Frontal cortex (tissue), 3 donors: ENCODE measurements at regions not wholly inside any gene's neighbourhood (a gene's known extent, or its start where the extent isn't known, plus 50 kb on each side); places are given as distances from the start of the nearest gene placed in this dataset.
"Not testable (repeated sequence)": the region's sequence is repeated elsewhere in the genome, so short reads cannot be mapped to it uniquely, and the experiment has no call there.

Source experiments
- DNase-seq, 2 donors: peaks; one replicate each; pipeline ENCODE4 v3.0.0; 2012; ENCODE audit warnings: low spot score in 2 of 2
- FAIRE-seq: peaks from 2 replicates; lab custom pipeline; 2012; peaks lifted over from hg19 to GRCh38; lab: Jason Lieb, UNC
- donor health status: control.
- donor health status: control.
- donor health status: control.

DNA sequence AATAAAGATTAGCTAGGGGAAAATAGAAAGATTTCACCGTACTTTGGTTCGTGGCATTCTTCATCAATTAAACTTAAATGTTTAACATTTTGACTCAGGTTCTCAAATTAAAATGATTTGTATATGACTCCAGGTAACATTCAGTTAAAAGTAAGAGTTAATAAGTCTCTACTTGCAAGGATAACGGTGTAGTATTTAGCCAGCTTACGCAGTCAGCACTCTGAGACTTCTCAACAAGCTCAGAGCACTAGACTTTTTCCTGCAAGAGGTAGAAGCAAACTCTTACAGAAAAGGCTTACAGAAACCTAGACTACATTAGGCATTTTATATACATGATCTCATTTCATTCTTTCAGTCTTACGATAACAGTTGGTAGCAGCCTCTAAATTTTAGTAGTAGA lies 96.4 kb upstream of the PPARGC1A start:
- FAIRE-seq, result no peak
- no peak for DNase-seq

DNA sequence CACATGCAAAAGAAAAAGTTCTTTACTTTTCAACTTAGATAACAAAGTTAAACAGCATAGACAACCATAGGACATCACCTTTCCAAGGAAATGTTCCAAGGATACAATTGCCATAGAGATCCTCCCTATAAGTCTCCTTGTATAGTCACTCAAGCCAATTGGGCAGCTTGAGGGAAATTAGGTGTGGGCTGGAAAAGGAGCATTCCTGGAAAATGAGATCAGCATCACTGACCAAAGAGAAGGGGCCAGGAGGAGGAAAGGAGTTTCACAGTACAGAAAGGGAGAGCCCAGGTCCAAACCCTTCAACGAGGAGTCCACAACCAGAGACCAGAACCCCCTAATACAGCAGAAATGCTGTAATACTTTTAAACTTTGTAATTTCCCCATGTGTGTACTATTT lies 91.5 kb upstream of the PPARGC1A start:
- DNase-seq (no peak), FAIRE-seq (no peak)

DNA sequence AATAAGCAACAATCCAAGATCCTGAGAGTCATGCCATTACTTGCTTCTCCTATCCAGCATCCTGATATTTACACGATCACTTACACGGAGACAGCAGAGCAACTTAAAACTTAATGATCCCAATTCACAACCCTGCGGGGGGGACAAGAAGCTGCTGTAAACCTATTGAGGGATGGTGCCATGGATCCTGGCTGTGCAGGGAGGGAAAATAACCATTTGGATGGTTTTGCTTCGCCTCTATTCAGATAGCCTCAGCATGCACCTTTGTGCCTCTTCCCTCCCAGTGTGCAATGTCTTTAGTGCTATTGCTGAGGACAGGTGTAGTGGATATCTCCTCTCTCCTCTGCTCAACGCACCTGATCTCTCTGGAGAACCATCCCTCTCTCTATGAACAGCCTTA lies 89.7 kb upstream of the PPARGC1A start:
- DNase-seq (no peak), FAIRE-seq (no peak)

DNA sequence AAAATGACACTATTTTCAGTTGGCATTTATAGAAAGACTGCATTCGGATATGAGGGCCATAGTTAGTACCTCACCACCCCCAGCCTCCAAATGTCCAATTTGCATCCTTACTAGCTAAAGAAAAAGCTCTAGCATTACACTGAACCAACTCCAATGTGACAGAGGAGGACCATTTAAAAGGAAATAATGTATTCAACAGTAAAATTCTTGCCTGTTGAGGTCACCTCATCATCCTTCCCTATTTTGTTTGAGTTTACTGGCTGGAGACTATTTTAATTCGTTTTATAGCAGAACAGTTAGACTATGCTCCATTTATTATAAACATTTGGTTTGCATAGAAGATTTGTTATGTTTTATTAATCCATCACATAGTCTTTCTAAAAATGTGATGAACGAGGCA lies 88.2 kb upstream of the PPARGC1A start:
- DNase-seq (no peak), FAIRE-seq (no peak)

GRCh38 chr4:23976423-23976822 lies 86.6 kb upstream of the PPARGC1A start:
- DNase-seq, result no peak

DNA sequence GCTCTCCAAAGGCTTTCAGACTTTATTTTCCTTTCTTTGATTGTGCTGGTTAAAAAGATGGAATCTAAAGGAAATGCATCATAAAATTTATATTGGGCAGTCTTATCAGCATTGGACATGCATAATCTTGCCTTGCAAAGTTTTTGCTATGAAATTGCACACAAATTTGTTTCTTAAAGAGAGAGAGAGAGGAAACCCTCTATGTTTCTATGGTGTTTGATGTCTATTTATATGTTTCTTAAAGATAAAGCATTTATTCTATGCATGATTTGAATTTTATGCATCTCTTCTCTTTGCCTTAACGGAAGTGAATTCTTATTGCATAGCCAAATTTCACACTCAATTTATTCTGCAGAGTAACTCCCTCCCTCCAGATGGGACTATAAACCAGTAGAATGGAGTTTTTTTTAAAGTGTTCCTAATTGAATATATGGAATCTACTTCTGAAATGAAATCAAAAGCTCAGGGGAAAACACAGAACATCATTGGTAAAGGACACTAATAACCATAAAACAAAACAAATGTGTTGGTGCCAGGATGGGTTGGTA lies 83.5 kb upstream of the PPARGC1A start:
- no peak for FAIRE-seq
- DNase-seq, result no peak

More at GRCh38 chr4:23976423-23976822, 86.6 kb upstream of the PPARGC1A start:
- no peak for FAIRE-seq

DNA sequence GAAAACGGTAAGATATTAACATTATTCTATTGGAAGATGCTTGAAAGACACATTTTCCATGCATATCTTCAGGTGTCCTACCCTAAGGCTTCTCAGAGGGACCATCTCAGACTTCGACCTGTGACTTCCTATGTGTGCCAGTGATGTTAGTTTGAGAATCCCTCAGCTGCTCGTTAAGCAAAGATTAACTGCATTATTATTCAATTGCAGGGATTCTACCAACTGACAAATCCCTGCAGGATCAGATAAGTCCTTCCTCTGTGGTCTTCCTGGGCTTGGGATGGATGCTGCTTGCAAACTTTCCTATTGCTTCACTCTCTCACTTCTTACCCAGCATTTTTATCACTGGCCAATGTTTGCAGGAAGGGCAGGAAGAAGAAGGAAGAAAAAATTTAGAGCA lies 83.0 kb upstream of the PPARGC1A start:
- DNase-seq, result no peak
- no peak for FAIRE-seq

- DNase-seq, result no peak
- no peak for FAIRE-seq
These were observed 82.3 kb upstream of the PPARGC1A start for GRCh38 chr4:23972187-23972586.

DNA sequence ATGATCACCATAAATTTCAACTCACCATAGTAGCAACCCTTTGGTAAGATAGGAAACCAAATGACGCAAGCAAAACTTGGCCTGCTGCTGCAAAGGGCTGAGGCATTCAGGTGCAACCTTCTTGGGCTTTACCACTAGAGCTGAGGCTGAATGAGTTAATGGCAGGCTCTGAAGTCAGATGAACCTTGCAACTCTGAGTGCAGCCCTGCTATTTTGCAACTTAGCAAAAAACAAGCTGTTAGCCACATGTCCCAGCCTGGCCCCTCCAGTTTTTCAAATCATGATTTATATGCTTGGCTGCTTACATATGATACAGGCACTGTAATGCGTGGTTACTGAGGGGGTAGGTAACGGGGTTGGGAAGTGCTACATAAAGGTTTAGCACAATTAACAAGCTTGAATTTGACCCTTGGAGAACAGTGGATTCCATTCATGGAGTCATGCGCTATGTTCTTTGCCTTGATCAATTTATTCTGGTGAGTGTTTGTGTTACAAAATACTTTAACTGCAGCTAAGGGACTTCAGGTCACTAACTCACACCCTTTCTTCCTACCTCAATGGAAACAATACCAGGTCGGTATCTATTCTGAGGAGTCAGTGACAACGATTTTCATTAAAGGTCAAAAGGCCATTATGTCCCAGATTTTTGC lies 80.5 kb upstream of the PPARGC1A start:
- FAIRE-seq, result no peak
- DNase-seq, result no peak

DNA sequence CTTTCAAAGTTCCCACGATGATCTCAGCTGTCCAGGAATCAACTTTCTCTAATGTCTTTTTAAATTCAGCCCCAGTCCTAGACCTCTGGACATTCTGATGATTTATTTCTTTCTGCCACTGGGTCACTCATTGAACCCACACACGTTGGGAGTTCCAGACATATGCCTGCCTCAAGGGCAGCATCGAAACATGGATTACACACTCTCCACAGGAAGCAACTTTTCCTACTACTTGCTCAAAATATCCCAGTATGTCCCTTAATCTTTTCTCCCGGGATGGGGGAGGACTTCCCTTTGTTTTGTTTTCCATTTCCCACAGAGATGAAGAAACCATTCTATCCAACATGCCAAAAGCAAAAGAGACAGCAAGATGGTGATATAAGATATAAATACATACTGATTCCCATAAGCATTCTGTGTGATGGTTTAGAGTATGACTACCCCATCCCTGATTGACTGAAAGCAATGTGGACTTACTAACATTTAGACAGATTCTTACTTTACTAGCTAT lies 79.8 kb upstream of the PPARGC1A start:
- FAIRE-seq (no peak), DNase-seq (no peak)

- FAIRE-seq, result no peak
- DNase-seq, result no peak
These were observed 77.4 kb upstream of the PPARGC1A start for GRCh38 chr4:23967281-23967680.

DNA sequence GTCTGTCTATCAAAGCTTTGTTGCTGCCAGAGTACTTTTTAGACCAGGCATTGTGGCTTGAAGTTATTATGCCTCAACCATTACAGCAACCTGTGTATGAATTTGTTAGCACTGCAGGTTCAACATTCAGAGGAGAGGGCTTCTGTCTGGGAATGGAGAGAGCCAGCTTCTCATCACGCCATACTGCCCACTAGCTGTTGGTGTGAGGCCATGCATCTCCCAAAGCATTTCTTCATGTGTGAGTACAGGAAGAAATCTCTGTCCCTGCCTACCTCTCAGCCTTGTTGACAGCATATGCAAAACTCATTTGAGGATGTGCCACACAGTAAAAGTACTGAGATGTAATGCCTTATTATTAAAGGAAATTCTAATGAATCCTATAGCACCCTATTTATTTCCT lies 76.9 kb upstream of the PPARGC1A start:
- DNase-seq, result no peak
- FAIRE-seq, result no peak

DNA sequence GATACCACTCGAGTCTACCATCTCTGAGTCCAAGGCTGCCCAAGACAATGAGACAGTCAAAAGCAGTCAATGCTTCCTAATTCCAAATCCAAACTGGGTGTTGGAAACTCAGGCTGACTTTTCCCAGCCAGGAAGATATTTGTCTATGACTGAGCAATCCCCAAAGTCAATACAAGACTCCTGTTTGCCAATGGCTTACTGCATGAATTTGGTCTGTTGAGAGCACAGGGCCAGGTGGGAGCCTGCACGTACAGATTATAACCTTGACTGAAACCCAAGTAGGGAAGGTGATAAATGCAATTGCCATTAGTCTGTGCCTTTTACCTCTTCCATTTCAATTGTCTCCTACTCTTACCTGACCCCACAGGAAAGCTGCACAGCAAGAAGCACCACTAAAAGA lies 72.6 kb upstream of the PPARGC1A start:
- DNase-seq (no peak), FAIRE-seq (no peak)

DNA sequence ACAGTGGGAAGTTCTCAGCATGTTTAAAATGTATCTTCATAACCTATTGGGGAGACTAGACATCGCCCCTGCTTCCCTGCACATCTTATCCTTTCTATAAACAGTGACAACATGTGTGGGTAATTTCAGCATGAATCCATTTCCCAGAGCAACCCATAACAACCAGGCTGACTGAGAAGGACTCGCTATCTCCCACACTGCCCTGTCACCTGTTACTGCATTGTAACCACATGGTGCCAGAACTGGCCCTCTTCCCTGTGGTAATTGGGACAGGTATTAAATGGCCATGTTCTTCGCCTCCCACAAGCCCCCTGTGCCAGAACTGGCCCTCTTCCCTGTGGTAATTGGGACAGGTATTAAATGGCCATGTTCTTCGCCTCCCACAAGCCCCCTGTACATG lies 71.5 kb upstream of the PPARGC1A start:
- not testable (repeated sequence) for FAIRE-seq, DNase-seq

DNA sequence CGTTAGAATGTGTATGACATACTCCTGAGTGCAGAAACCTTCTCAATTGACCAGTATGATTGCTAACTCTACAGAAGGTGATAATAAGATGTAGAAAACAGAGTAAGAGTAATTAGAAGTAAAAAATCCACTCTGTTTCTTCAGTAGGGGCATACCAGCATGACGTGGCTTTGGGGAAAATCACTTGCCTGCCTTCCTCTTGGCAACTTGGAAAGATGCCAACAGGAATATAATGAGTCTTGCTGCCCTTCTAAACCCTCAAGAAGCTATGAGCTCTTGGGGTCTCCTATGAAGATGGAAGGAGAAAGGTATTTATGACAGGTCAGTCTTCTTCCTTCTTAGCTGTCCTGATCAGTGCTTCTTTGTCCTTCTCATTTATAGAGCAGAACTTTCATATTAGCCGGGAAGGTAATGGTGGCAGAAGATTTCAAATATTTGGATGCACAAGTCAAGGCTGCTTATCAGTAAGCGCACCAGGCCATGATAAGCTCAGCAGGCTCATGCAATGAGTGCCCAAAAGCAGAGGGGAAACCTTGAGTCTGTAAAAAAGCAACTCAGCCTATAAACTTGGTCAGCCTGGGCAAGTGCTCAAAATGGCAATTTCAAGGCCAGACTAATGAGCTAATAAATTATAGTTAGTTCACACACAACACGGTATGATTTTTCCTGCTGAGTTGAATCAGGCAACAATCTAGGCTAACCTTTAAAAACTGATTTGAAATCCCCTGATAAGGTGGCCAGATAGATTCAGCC lies 69.7 kb upstream of the PPARGC1A start:
- DNase-seq (no peak), FAIRE-seq (no peak)

- no peak for FAIRE-seq
These were observed 68.9 kb upstream of the PPARGC1A start for GRCh38 chr4:23958749-23959148.

DNA sequence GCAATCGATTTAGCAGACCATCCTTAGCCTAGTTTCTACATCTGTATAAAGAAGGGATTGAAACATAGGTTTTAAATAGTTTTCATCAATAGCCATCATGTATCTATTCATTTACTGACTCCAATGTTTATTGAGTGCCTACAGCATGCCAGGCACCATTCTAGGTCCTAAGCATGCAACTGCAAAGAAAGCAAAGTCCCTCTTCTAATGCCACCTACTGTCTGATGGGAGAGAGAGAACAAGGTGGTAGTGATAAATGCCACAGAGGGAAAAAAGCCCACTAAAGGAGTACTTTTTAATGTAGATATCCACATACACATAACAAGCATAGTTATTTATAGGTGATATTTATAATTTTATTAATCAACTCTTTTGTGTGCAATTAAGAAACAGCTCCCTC lies 67.6 kb upstream of the PPARGC1A start:
- DNase-seq (no peak), FAIRE-seq (no peak)

More at GRCh38 chr4:23958749-23959148, 68.9 kb upstream of the PPARGC1A start:
- no peak for DNase-seq

DNA sequence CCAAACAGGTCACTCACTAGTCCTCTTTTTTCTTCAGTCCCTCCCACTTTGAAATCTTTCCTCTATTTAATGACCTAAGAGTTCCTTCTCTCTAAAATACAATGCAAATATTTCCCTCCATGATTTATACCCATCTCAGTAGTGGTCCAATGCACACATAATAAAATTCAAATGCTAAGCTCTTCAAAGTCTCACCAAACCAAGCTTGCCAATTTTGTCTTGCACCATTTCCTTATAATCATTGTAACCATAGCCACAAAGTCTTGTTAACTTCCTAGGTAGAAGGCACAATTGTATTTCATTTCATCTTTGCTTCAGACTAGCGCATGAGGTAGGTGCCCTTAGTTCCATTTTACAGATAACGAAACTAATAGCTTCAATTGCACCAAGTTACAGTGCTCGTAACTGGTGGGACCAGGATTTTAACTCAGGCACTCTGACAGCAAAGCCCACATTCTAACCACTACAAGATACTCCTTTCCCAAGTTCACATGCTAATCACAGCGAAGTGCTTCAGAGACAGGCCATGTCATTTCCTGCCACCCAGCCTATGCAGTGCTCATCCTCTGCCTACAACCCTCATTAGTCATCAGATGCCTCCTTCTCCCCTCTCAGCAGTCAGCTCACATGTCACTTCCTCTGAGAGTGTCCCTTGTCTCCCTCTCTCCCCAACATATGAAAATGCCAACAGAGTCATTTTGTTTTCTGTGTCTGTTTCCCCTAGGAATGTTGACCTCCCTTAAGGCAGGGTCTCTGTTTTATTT lies 66.9 kb upstream of the PPARGC1A start:
- DNase-seq (no peak), FAIRE-seq (no peak)

- FAIRE-seq (no peak), DNase-seq (no peak)
These were observed 62.4 kb upstream of the PPARGC1A start for GRCh38 chr4:23952258-23952657.

GRCh38 chr4:23947826-23948225 lies 58.0 kb upstream of the PPARGC1A start:
- no peak for DNase-seq
- no peak for FAIRE-seq
